NCI-H146 (cell line): ENCODE measurements at regions not wholly inside any gene's neighbourhood (a gene's known extent, or its start where the extent isn't known, plus 50 kb on each side); places are given as distances from the start of the nearest gene placed in this dataset.
"Not testable (repeated sequence)": the region's sequence is repeated elsewhere in the genome, so short reads cannot be mapped to it uniquely, and the experiment has no call there.

Source experiments
- DNase-seq: peaks from one replicate; lab custom pipeline; 2025; lab: John Stamatoyannopoulos, UW

DNA sequence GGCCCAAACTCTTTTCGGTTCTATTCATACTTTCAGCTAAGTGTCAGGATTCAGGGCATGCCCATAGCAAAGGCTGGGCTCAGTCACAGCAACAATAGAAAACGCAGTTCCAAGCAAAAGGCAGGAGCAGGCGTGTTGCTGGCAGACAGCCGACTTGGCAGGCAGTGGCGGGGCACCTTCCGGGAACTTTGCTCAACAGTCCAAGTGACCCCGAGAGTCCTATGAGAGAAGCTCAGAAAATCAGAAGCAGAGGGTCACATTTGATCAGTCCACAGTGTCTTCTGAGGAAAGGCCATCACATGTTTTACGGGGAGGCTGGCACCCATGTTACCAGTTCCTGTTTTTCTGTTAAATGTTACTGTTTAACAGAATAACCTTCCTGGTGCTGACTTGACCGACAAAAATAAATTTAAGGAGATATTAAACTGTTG lies 115.0 kb downstream of the DACT1 start:
- DNase-seq = no peak

DNA sequence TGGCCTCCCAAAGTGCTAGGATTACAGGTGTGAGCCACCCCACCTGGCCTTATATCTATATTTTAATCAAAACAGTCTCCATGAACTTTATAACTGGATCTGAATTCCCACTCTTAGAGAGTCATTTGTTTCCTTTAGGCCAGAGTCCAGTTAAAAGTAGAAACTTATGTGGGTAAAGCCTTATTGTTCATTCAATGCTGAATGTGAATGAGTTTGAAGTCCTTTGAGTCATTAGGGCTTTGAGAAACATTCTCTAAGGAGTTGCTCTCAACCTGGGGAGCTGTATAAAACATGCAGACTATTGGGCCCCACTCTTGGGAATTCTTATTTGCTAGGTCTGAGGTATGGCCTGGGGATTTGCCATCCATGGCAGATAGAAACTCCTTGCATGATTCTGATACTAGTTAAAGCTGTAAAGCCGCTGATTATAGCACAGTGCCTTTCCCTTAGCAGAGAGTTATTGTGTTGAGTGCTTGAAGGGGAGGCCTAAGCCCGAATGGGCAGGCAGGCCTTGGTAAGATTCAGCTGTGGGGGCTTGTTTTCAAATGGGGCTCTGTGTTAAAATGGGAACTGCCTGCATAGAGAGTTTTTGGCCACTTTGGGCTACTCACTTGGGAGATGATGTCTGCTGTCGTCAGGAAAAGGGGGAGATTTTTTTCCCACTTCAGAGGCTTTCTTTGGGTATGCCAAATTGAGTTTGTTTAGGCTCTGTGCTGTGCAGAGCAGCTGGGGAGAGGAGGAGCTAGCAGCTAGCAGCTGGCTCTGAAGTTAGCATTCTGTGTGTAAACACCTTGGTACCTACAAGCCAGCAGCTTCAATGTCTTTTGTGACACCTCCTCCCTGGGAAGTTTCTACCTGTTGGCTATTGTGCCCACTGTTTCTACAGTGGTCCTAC lies 117.5 kb downstream of the DACT1 start:
- peak; percentile 63 for DNase-seq

GRCh38 chr14:58760121-58760520 lies 122.4 kb downstream of the DACT1 start:
- DNase-seq = peak; percentile 7

GRCh38 chr14:58762629-58763028 lies 124.9 kb downstream of the DACT1 start:
- DNase-seq = no peak

- no peak for DNase-seq
Observed at GRCh38 chr14:58763210-58763609, 125.4 kb downstream of the DACT1 start.

DNA sequence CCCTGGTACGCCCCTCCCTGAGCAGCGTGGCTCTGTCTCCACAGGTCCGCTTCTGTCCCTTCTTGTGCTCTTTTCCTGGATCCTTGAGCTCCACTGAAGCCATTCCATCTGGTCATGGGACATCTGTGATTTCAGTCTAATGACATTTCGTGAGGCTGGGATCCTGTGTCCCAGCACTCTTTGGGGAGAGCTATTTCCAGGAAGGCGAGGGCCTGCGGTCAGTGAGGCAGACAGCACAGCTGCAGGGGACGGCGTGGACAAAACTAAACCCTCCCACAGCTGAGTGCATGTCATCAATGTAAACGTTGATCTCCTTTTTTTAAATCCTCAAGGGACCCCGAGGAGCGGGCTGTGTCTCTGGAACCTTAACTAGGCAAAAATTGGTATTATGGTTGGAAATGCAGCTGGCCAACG lies 127.7 kb downstream of the DACT1 start:
- DNase-seq = no peak

GRCh38 chr14:58765843-58766242 lies 128.1 kb downstream of the DACT1 start:
- no peak for DNase-seq

GRCh38 chr14:58769011-58769643 lies 131.4 kb downstream of the DACT1 start:
- peak; percentile 46 for DNase-seq

- DNase-seq = no peak
Observed at GRCh38 chr14:58769771-58770170, 132.0 kb downstream of the DACT1 start.

GRCh38 chr14:58770491-58770982 lies 132.8 kb downstream of the DACT1 start:
- DNase-seq = no peak

- no peak for DNase-seq
Observed at GRCh38 chr14:58771016-58771415, 133.3 kb downstream of the DACT1 start.

DNA sequence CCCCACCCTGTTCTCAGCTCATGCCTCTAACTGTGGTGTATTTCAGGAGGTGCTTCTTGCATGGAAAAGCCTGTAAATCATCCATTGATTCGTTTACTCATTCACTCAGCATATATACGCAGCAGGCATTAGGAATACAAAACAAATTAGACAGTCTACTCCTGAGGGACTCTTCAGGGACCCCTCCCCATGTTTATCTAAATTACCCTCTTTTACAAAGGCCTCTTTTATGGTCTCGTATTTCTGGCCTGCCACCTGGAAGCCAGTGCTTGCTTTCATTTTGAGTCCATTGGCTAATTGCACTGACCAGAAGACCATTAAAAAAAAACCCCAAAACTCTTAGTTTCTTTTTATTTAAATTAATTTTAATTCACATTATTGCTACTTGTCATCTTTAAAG lies 134.4 kb downstream of the DACT1 start:
- peak; percentile 92 for DNase-seq

GRCh38 chr14:58772794-58773620 lies 135.2 kb downstream of the DACT1 start:
- peak; percentile 79 for DNase-seq

- DNase-seq = no peak
Observed at GRCh38 chr14:58774531-58774930, 136.8 kb downstream of the DACT1 start.

GRCh38 chr14:58775130-58775529 lies 137.4 kb downstream of the DACT1 start:
- DNase-seq = not testable (repeated sequence)

DNA sequence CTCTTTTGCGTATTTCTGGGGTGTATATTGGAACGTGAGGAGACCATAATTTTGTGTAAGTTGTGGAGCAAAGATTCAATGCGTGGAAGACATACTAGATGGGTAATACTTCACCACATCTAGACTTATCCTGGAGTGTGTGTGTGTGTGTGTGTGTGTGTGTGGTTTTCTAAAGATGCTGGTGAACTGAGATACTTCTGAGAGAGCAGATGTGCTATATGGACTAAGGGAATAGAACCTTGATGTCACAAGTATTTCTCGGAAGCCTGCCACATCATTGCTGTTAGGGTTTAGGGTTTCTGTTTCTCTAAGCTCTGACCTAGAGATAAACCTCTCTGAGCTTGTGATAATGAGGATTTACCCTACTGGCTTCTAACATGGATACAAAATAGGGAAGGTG lies 138.8 kb downstream of the DACT1 start:
- DNase-seq = no peak

DNA sequence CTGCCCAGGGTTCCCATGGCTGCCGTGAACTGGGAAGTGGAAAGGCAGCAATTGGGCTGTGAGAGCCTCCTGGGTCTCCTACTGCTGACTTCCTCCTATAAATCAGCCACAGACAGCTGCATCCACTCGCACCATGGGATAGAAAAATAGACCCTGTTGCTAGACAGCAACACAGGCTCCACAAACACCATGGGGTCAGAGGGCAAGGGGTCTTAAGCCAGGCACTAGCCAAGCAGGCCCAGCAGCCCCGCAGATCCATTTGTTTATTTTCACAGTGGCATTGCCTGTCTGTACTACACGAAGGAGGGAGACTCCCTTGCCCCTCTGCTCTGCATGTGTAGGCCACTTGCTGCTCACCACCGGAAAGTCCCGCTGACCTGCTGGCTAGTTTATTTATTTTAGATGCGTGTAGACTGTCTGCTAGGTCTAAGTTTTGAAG lies 139.8 kb downstream of the DACT1 start:
- DNase-seq = peak; percentile 72

DNA sequence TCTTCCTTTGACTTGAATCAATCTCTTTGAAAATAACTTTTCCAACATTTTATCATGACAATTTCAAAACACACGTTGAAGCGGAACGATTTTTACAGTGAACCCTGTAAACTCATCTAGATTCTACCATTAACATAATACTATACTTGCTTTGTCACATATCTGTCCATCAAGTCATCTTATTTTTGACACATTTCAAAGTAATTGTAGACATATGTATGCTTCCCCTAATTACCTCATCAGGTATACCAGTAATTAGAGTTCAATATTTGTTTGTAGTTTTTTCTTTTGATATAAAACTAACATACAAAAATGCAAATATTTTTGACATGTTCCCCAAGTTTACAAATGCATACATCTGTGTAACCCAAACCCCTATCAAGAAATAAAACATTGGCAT lies 140.4 kb downstream of the DACT1 start:
- DNase-seq = no peak

- no peak for DNase-seq
Observed at GRCh38 chr14:58779376-58779775, 141.6 kb downstream of the DACT1 start.

- DNase-seq = no peak
Observed at GRCh38 chr14:58780185-58780584, 142.4 kb downstream of the DACT1 start.

GRCh38 chr14:58780605-58781004 lies 142.8 kb downstream of the DACT1 start:
- no peak for DNase-seq

GRCh38 chr14:58782011-58782410 lies 144.2 kb downstream of the DACT1 start:
- no peak for DNase-seq
